Activated CD4-positive, alpha-beta T cell treated with anti-CD3 and anti-CD28 coated beads, Interleukin-2, Interleukin-4, amounts not matched to agents 100 ng/mL and 50 ng/mL, durations not matched to agents 16 hours and 8 hours (primary cell): ENCODE measurements at regions not wholly inside any gene's neighbourhood (a gene's known extent, or its start where the extent isn't known, plus 50 kb on each side); places are given as distances from the start of the nearest gene placed in this dataset.
"Not testable (repeated sequence)": the region's sequence is repeated elsewhere in the genome, so short reads cannot be mapped to it uniquely, and the experiment has no call there.

Experiments used
- DNase-seq: peaks from one replicate; pipeline ENCODE4 v3.0.0-alpha.2; 2020; ENCODE audit warnings: low spot score

GRCh38 chr11:69572233-69572860, 68.6 kb upstream of the CCND1 start:
- no peak for DNase-seq

GRCh38 chr11:69572861-69573260, 68.1 kb upstream of the CCND1 start:
- no peak for DNase-seq

GRCh38 chr11:69573761-69574607, 67.0 kb upstream of the CCND1 start:
- DNase-seq: no peak

GRCh38 chr11:69574608-69575255, 66.2 kb upstream of the CCND1 start:
- DNase-seq: no peak

- no peak for DNase-seq
Observed at GRCh38 chr11:69575296-69576068, 65.5 kb upstream of the CCND1 start.

GRCh38 chr11:69576069-69576782, 64.7 kb upstream of the CCND1 start:
- DNase-seq: no peak

- DNase-seq: no peak
Observed at GRCh38 chr11:69578167-69578566, 62.8 kb upstream of the CCND1 start.

GRCh38 chr11:69580529-69580928, 60.4 kb upstream of the CCND1 start:
- DNase-seq: no peak

- no peak for DNase-seq
Observed at GRCh38 chr11:69582756-69583467, 58.0 kb upstream of the CCND1 start.

GRCh38 chr11:69584160-69584559, 56.8 kb upstream of the CCND1 start:
- no peak for DNase-seq

- DNase-seq: no peak
Observed at GRCh38 chr11:69585385-69585784, 55.6 kb upstream of the CCND1 start.

- no peak for DNase-seq
Observed at GRCh38 chr11:69587454-69588090, 53.4 kb upstream of the CCND1 start.

- DNase-seq: no peak
Observed at GRCh38 chr11:69588270-69588669, 52.7 kb upstream of the CCND1 start.

- not testable (repeated sequence) for DNase-seq
Observed at GRCh38 chr11:69590088-69590487, 50.9 kb upstream of the CCND1 start.
